SHP77 (cell line): ENCODE measurements at regions not wholly inside any gene's neighbourhood (a gene's known extent, or its start where the extent isn't known, plus 50 kb on each side); places are given as distances from the start of the nearest gene placed in this dataset.

ENCODE experiments used
- DNase-seq, 2 experiments: peaks; one replicate each; lab custom pipeline; 2025; lab: John Stamatoyannopoulos, UW

DNA sequence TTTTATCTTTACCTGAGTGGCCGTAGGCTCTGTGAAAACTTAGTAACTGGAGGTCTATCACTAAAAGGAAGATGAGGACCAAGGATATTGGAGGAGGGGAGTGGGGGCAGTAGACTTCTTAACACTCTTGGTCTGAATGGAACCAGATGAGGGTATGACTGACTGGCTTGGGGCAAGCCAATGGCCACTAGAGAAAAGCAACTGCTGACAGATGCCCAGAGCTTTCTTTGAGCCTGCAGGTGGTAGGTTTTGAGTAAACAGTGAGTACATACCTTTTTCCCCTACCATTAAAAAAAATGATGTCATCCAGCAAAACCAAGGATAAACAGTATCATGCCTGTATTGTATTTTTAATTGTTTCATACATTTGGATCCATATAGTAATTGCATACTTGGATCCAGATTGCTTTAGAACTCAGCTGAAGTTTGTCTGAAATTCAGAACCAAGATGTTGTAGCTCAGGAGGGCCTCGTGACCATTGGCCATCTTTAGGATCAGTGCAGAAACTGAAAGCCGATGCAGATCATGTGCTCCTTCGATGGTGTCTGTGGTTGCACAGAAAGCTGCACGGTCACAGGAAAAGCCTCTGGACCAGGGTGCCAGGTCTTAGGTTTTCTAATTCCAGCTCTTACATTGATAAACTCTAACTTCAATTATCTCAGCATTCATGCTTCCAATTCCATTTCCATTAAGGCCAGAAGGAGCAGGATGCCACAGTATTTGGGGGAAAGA, 131.0 kb downstream of the PDGFRA start:
- DNase-seq = peak in 1 of 2 experiments; percentile 15

DNA sequence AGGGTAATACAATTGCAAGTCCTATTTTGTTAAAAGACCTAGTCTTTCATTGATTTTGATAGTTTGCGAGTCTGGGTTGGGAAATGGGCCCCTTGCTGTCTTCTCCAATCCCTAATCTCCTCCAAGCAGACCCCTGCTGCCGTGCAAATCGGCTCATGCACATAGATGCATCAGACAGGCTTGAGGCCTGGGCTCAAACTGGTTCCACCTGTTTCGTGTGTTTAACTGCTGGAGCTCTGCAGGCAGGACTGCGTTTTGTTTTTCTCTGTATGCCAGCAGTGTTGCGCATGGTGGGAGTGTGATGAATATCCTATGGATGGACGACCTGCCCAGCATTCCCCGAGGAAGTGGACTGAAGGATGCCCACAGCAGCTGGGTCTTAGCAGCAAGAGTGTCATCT, 133.9 kb downstream of the PDGFRA start:
- no peak for DNase-seq

DNA sequence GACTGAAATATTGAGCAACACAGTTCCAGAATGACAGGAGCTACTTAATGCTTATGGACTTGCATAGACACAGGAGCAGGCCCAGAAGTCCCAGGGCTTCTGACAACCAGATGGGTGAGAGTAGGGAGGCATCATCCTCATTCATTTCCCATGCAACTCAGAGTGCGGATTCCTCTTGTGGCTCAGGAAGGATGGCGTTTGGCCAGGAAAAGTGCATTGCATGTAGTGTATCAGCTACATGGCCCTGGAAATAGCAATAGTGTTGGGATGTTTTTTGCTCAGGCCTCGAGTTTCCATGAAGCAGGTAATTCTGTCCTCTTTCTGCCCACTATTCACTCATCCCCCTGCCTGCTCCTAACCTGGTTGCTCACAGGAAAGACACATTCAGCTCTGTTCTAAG, 136.6 kb downstream of the PDGFRA start:
- no peak for DNase-seq

DNA sequence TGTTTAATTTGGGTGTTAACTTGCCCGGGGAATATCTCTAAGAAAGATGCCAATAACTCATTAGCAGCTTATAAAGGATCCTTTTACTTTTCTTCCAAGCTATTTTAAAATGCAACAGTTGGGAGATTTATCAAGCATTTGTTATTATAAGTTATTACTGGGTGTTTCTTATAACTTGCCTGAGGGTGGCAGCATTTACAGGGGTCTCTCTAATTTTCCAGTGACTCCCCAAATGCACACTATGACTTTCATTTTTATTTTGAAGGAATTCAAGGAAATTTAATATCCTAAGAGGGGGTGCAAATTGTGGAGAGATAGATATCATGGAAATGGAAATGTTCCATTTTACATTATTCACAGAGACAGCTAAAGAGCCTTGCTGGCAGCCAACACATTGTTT, 138.0 kb downstream of the PDGFRA start:
- no peak for DNase-seq

DNA sequence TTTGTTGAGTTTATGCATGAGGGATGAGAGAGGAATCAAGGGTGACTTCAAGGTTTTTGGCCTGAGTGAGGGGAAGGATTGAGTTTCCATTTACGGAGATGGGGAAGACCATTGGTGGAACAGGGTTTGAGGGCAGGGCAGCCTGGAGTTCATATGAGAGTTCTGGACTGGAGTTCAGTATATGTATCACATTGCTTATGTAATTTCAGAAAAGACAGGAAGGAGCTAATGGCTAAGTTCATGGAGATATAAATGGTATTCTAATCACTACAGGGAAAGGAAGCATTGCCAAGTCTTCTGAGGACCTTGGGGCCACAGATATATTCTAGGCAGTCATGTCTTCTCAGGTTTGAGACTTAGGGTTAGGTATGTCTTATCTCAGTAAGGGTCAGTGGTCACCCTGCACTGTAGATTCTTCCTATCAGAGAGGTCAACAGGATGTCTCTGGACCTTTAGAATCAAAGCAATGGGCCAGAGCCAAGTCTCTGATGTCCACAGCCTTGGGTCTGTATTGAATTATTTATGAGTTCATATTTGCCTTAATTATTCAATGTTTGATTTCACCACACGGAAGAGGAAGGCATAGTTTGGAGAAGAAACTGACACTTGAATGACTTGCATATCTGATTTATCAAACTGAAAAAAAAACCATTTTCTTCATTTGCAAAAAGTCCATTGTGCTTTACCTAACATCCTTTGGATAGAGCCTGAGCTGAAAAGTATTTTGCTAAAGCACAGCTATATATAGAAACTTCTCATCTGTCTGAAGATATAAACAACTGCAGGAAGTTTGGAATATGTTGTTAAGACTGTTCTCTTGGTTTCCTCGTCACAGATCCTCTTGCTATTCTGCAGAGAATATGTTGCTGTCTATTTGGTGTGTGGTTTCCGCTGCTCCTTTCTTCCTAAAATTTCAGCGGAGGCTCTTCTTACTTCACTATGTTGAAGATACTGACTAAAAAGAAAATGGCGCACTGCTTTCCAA, 139.5 kb downstream of the PDGFRA start:
- DNase-seq = no peak

DNA sequence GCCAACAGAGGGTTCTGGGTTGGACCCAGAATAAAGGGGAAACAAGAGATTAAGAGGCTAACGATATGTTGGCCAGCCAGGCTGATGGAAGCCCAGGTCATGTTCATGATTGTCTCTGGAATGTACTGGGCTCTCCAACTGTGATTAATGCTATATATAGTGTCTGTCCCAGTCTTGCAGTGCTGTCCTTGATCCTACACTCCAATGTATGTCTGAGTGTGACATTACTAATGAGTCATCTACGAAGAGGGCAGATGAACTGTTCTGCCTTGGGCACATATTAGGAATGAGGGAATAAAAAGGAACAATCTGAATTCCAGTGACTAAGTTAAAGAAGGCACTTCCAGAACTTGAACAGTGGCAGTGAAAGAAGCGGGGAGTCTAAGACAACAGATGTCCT, 142.1 kb downstream of the PDGFRA start:
- DNase-seq = no peak

DNA sequence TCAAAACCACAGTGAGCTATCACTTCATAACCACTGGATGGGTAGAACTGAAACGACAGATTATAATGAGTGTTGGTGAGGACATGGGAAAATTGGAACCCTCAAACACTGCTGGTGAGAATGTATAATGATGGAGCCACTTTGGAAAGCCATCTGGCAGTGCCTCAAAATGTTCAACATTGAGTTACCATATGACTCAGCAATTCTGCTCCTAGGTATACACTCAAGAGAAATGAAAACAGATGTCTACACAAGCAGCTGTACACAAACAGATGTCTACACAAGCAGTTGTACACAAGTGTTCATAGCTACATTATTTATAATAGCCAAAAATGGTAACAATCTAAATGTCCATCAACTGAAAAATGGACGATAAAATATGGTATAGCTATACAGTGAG, 143.9 kb downstream of the PDGFRA start:
- DNase-seq = no peak

DNA sequence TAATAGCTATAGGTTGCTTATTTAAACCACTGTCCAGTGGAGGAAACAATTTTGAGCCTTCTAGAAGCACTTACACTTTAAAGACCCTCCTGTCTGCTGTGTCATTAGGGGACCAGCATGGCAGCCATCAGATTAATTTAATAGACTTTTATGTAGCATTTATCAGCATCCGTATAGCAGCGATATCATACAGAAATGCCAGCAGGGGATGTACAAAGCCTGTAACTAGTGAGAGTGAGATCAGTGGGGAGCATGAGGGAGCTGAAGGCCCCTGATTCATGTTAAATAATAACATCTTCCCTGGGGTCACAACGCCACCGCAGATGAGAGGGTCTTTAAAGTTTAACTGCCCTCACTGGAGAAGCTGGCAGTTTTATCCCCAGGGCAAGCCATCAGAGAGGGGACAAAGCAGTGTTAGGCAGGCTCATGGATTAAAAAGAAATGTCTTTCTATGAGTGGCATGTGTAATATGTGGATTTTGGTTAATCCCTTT, 144.7 kb downstream of the PDGFRA start:
- no peak for DNase-seq

DNA sequence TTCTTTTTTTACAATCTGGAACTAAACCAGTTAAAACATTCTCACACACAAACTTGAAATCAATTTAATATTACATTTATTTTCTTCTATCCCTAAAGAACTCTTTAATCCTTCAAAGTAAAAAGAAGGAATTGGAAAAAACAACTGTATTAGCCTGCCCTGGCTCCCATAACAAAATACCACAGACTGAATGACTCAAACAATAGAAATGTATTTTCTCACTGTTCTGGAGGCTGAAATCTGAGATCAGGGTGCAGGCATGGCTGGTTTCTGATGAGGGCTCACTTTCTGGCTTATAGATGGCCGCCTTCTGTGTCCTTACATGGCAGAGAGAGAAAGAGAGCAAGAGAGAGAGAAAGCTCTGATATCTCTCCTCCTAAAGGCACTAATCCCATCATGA, 149.4 kb downstream of the PDGFRA start:
- DNase-seq = no peak

DNA sequence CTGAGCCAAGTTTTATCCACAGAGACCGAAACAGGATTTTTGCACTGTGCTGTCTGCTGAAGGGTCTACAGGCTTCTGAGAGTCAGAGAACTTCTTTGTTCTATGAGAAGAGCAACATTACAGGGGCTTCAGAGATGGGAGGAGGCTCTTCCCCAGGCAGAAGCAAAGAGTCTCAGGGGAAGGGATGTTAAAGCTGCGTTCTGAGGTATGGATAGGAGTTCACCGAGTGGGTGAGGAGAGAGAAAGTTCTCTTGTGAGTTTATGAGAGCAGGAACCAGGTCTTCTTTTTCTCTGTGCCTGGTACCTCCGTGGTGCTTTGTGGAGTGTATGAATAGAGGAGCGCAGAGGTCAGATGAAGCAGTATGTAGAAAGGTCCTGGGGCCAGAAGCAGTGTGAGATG, 155.1 kb downstream of the PDGFRA start:
- no peak for DNase-seq

DNA sequence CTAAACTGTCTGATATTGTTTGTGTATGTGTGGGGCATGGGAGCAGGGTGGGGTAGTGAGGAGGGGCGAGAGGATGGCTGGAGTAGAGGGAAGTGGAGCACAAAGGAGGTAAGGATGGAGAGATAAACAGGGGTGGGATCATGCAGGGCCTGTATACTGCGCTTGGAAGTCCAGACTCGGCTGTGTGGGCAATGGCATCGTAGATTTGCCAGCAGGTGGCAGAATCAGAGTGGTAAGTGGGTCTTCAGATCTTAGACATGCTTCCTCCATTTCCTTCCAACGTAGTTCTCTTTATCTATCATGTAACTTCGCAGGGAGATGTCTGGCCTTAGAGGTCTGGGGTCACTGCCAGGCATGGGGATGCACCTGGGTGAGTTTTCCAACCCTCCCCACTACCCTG, 155.5 kb downstream of the PDGFRA start:
- peak in 1 of 2 experiments; percentile 29 for DNase-seq

DNA sequence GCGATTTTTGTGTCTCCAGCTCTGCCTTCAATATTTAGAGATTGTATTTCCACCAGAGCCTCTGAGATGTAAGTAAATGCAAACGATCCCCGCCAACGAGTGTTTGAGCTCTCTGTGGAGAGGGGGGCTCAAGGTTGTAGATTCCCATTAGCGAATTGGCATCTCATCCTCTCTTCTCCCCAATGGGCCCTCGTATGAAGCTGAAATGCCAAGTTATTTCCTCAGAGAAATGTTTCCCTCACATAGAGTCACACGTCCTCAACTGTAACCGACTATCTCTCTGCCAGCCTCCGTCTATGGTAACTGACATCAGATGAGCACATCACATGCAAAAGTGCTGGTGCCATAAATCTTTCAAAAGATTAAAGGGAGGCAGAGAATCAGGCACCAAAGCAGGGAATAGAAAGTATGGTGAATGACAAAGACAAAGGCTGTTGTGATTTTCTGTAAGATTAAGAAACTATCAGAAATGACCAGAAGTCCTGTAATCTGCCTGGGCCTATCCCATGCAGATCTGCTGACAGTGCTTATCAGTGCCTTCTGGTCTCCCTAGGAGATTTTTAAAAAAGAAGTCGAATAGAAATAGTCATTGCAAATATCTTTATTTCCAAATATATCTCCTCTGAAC, 157.1 kb downstream of the PDGFRA start:
- DNase-seq = no peak

DNA sequence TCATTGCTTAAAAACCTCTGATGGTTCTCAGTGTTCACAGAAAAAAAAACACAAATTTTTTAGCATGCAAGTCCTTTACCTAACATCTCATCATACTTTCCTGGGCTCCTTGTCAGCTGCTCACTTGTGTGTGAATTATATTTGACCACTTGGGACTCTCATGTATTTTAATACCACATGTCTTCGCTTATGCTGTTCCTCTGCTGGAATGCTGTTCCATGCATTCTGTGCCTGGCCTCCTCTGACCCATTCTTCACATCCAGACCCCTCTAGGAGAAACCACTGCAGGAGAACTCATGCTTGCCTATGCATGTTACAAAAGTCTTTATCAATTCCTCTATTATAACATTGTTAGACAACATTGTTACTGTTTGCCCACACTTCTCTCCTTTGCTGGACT, 157.6 kb downstream of the PDGFRA start:
- DNase-seq = no peak

DNA sequence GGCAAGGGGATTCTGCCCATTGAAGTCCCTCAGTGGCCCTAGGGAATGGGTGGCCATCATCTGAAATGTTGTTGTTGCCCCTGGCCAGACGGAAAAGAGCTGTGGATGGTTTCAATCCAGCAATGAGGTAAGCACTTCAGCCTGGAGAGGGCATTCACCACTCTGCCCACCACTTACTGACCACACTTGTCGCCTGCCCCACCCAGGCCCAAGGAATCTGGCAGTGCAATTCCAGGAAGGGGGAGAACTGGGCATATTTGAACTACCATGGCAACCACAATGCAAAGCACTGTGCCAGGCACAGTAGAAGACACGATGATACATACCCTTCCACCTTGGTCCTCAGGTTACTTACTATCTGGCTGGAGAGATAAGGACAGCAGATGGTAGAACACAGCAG, 161.6 kb downstream of the PDGFRA start:
- DNase-seq = no peak

DNA sequence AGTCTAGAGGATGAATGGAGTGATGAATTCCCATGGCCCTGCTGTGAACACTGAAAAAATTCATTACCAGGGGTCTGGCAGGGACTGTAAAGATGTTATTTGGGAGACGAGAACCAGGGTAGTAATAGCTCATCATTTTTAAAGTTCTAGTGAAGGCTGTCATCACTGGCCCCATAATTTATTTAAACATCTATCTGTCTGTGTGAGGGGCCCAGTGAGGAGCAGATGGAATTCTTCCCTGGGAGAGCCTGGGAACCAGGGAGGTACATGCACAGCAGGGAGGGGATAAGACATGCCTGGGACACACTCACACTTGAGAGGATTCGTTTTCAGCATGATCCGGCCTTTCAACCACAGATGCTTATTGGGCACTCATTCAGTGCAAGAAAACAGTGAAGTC, 162.0 kb downstream of the PDGFRA start:
- no peak for DNase-seq

DNA sequence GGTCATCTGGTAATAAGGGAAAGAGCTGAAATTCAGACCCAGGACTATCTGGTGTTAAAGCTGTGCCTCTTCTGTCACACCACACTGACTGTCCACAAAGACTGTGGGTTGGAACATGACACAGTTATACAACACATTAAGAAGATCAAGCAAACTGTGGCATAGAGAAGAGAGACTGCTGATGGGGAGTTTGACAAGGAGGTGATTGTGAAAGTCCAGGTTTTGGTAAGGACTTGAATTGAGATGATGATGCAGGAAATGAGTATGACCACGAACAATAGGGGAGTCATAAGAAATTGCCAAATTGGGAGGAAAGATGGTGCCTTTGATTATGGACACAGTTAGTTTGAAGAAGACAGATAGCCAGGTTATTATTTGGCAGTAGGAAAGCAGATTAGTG, 163.4 kb downstream of the PDGFRA start:
- no peak for DNase-seq

DNA sequence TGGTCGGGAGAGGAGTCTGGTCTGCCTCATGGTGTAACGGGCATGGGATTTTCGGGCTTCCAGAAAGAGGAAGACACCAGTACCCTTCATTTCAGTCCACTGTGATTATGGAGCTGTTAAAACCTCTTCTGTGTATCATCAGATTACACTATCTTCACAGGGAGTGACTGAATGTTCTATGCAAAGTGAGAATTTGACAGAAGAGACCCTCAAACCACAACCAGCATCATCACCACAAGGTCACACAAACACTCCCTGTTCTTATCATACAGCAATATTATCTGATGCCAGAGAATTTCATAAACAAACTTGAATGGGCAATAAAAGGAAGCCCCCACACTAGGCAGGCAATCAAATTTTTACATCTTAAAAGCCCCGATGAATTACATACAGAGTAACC, 164.2 kb downstream of the PDGFRA start:
- no peak for DNase-seq

DNA sequence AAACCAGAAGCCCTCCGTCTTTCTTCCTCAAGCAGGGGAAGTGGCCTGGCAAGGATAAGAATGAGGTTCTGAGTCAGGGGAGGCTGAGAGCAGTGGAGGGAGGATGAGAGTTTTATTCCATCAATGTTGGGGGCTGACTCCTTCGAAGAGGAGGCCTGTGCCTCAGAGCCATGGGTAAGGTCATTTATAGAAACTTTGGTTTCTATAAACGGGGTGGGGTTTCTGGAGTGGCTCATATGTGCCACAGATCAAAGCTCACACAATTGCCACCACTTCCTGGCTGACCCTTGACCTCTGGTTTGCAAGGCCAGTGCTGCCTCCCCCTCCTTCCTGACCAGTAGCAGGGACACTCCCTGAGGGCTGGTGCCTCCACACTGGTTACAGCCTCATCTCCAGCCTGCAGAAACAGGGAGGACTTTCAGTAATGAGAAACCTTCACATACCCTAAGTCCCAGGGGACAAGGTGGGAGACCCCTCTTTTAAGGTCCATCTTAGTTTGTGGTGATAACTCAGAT, 166.0 kb downstream of the PDGFRA start:
- DNase-seq = no peak

DNA sequence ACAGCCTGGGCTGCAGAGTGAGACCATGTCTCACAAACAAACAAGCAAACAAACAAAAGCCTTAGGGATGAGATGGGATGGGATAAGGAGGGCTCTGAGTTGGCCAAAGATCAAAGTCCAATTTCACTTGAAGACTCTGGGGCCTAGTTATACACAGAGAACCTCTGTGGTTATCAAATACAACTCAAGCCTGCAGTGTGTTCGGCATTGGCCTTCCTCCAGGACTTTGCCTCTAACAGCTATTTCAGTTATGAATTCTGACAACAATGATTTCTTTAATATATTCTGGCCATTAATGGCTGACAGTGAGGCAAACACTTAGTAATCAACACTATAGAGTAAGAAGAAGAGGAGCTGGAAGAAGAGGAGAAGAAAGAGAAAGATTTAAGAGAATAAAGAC, 171.1 kb downstream of the PDGFRA start:
- no peak for DNase-seq

DNA sequence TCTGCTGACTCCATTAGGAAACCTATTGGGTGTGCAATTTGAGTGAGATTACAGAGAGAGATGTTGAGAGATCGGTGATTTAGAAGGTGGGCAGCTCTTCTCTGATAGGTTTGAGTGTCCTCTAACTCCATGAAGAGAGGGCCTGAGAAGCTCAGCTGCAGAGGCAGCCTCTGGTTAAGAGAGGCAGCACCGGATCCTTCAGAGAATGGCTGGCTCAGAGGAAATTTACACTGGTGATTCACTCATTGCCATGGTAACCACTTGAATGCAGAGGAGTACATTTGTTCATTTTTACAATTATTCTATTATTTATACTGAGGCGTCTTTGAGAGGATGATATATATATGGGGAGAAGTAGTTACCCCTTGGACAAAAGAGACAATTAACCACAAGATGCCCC, 171.7 kb downstream of the PDGFRA start:
- DNase-seq = no peak

DNA sequence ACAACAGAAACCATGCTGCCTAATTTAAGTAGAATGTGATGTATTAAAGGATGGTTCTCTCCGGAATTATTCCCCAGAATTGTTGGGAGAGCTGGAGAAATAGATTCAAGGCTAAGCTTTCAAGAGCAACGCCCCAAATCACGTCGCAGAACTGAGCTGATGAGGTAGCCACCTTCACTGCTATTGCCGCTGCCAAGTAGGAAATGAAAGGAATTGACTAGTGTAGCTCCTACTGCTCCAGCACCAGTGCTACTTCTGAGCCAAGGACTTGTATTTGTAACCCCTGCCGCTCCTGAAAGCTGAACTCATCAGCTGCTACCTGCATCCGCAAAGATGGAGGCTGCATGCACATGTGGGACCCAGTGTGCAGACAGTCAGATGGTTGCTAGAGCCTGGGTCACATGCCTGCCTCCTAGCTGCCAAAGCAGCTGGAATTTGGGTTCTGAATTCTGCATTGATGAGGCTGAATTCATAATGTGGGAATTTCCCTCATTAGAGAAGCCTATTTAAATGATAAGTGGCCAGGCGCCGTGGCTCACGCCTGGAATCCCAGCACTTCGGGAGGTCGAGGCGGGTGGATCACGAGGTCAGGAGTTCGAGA, 173.9 kb downstream of the PDGFRA start:
- DNase-seq = no peak
